HG02884 (cell line): ENCODE measurements at regions not wholly inside any gene's neighbourhood (a gene's known extent, or its start where the extent isn't known, plus 50 kb on each side); places are given as distances from the start of the nearest gene placed in this dataset.

Experiments
- ATAC-seq: cut with Tn5 transposase; IDR thresholded peaks from one replicate; pipeline ENCODE4 v1.9.1; 2021; ENCODE audit warnings: mild to moderate bottlenecking, moderate library complexity; ENCODE audit not compliant: unreplicated experiment

GRCh38 chr5:86768699-86769202 is 151.0 kb downstream of the COX7C start:
- ATAC-seq: no peak

GRCh38 chr5:86780018-86780417 is 162.3 kb downstream of the COX7C start:
- ATAC-seq: no peak

- no peak for ATAC-seq
Observed at GRCh38 chr5:86786955-86787354, 169.2 kb downstream of the COX7C start.

- ATAC-seq: no peak
Observed at GRCh38 chr5:86795659-86796058, 177.9 kb downstream of the COX7C start.

GRCh38 chr5:86797677-86798076 is 179.9 kb downstream of the COX7C start:
- no peak for ATAC-seq

GRCh38 chr5:86806206-86806605 is 188.5 kb downstream of the COX7C start:
- no peak for ATAC-seq

- no peak for ATAC-seq
Observed at GRCh38 chr5:86807046-86808031, 189.6 kb downstream of the COX7C start.

- no peak for ATAC-seq
Observed at GRCh38 chr5:86814315-86814714, 196.6 kb downstream of the COX7C start.

GRCh38 chr5:86814907-86815306 is 197.2 kb downstream of the COX7C start:
- no peak for ATAC-seq

- ATAC-seq: no peak
Observed at GRCh38 chr5:86824637-86825036, 206.9 kb downstream of the COX7C start.

- ATAC-seq: no peak
Observed at GRCh38 chr5:86831128-86831527, 213.4 kb downstream of the COX7C start.

GRCh38 chr5:86833868-86834267 is 216.1 kb downstream of the COX7C start:
- ATAC-seq: no peak

- no peak for ATAC-seq
Observed at GRCh38 chr5:86837610-86838009, 219.9 kb downstream of the COX7C start.

GRCh38 chr5:86838083-86838482 is 220.3 kb downstream of the COX7C start:
- no peak for ATAC-seq

- ATAC-seq: no peak
Observed at GRCh38 chr5:86841000-86841644, 223.4 kb downstream of the COX7C start.

GRCh38 chr5:86858442-86858841 is 240.7 kb downstream of the COX7C start:
- ATAC-seq: no peak

- no peak for ATAC-seq
Observed at GRCh38 chr5:86861512-86861911, 243.8 kb downstream of the COX7C start.

- ATAC-seq: no peak
Observed at GRCh38 chr5:86862093-86862492, 244.4 kb downstream of the COX7C start.

GRCh38 chr5:86864051-86864450 is 246.3 kb downstream of the COX7C start:
- no peak for ATAC-seq

- ATAC-seq: no peak
Observed at GRCh38 chr5:86865256-86865785, 247.6 kb downstream of the COX7C start.

GRCh38 chr5:86866036-86866435 is 248.3 kb downstream of the COX7C start:
- ATAC-seq: no peak

GRCh38 chr5:86869268-86869667 is 251.5 kb downstream of the COX7C start:
- ATAC-seq: peak; percentile 60
